ENCODE measurements at regions not wholly inside any gene's neighbourhood (a gene's known extent, or its start where the extent isn't known, plus 50 kb on each side); places are given as distances from the start of the nearest gene placed in this dataset.

DNA sequence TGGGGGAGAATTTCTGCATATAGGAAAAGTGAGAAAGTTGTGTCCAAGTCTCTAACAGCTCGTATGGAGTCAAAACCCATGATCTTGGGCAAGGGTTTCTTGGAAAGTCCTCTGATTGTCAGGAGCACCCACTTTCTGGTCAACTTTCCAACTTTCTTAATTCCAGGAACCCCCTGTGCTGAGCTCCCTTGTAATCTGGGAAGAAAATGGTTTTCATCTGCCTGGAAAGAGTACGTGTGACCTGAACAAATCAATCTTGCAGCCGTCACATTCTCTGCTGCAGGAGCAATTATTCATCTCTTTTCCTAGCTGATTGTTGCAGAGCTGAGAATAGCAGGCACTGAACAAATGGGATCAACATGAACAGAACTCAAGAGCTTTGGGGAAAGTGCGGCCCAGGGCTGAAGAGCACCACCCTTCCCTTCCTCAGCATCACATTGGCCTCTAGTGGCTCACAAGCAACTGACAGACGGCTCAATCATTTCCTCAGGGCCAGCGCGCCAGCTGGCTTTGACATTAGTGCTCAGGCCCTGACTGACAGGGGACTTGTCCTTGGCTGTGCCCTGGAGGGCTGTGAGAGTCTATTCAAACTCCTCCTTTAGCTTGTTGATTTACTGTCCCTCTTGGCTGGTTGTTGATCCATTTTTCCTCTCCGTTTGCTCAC is 295.2 kb downstream of the HLX start:
- TF ChIP-seq, protein P1, sequence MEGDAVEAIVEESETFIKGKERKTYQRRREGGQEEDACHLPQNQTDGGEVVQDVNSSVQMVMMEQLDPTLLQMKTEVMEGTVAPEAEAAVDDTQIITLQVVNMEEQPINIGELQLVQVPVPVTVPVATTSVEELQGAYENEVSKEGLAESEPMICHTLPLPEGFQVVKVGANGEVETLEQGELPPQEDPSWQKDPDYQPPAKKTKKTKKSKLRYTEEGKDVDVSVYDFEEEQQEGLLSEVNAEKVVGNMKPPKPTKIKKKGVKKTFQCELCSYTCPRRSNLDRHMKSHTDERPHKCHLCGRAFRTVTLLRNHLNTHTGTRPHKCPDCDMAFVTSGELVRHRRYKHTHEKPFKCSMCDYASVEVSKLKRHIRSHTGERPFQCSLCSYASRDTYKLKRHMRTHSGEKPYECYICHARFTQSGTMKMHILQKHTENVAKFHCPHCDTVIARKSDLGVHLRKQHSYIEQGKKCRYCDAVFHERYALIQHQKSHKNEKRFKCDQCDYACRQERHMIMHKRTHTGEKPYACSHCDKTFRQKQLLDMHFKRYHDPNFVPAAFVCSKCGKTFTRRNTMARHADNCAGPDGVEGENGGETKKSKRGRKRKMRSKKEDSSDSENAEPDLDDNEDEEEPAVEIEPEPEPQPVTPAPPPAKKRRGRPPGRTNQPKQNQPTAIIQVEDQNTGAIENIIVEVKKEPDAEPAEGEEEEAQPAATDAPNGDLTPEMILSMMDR (IDR thresholded peaks at IDR 0.05), result no peak
- no peak for TF ChIP-seq POLR2A (IDR thresholded peaks at IDR 0.05)

Data from thyroid gland (tissue), 4 donors.